ENCODE measurements at regions not wholly inside any gene's neighbourhood (a gene's known extent, or its start where the extent isn't known, plus 50 kb on each side); places are given as distances from the start of the nearest gene placed in this dataset.

- no peak for TF ChIP-seq CTCF (conservative IDR thresholded peaks at IDR 0.05; ENCODE audit: low read length)
- no peak for TF ChIP-seq EZH2phosphoT487 (IDR thresholded peaks at IDR 0.05; ENCODE audit: borderline replicate concordance, low read depth, low read length)
Measured at GRCh38 chr16:50980666-50981065, 170.4 kb downstream of the SALL1 start.
